ENCODE measurements at regions not wholly inside any gene's neighbourhood (a gene's known extent, or its start where the extent isn't known, plus 50 kb on each side); places are given as distances from the start of the nearest gene placed in this dataset.

DNA sequence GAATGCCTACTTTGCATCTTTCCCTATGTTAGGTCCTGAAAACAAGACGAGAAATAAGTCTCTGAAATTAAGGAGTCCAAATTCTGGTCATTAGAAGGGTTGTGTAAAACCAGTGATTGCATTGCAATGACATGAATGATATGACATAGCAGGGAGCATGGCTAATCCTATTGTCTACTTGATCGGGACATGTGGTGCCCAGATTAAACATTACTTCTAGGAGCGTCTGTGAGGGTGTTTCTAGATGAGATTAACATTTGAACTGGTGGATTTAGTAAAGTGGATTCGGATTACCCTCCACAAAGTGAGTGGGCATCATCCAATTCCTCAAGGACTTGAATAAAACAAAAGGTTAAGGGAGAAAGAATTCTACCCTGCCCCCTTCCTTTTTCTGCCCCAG is 434.9 kb upstream of the KLF6 start:
- TF ChIP-seq, protein P1, sequence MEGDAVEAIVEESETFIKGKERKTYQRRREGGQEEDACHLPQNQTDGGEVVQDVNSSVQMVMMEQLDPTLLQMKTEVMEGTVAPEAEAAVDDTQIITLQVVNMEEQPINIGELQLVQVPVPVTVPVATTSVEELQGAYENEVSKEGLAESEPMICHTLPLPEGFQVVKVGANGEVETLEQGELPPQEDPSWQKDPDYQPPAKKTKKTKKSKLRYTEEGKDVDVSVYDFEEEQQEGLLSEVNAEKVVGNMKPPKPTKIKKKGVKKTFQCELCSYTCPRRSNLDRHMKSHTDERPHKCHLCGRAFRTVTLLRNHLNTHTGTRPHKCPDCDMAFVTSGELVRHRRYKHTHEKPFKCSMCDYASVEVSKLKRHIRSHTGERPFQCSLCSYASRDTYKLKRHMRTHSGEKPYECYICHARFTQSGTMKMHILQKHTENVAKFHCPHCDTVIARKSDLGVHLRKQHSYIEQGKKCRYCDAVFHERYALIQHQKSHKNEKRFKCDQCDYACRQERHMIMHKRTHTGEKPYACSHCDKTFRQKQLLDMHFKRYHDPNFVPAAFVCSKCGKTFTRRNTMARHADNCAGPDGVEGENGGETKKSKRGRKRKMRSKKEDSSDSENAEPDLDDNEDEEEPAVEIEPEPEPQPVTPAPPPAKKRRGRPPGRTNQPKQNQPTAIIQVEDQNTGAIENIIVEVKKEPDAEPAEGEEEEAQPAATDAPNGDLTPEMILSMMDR (conservative IDR thresholded peaks at IDR 0.05; ENCODE audit: low read depth, low read length): no peak
- DNase-seq (ENCODE audit: low read depth): no peak
- H3K4me3 ChIP-seq (ENCODE audit: low read depth, low read length): no peak overlapping the region

DNA sequence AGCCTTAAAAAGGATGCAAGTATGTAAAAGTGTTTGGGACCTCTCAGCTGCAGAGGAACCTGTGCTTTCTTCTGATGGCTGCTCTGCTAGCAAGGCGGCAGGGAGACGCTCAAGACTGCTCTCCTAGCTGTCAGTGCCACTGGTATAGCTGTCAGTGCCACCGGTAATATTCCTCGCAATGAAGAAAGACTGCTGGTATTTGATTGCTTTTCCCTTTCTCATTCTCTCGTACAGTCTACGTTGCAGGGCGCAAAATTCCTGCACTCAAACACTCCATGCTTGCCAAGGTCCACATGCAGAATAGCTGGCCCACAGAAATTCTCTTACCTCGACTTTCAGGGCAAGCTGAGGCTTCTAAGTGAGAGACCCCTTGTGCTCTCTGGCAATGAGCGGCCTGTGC is 432.6 kb upstream of the KLF6 start:
- no peak for DNase-seq (ENCODE audit: low read depth)
- TF ChIP-seq, protein P1 (conservative IDR thresholded peaks at IDR 0.05; ENCODE audit: low read depth, low read length): no peak
- H3K4me3 ChIP-seq (ENCODE audit: low read depth, low read length): no peak overlapping the region

DNA sequence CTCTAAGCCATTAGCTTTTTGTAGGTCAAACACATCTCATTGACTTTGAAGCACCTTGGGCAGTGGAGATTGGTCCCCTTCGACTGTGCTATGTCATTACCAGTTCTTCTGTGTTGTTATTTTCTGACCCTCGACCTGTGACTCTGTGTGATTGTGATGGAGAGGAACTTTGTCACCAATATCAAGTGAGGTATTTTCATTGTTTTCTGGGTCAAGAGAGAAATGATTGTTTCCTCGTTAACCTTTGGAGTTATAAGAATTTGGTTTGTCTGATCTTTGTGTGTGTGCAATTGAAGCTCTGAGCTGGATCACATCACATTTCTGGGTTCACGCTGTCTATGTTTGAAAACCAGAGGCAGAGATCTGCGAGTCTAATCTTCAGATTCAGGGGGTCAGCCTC is 432.2 kb upstream of the KLF6 start:
- no peak overlapping the region for H3K4me3 ChIP-seq (ENCODE audit: low read depth, low read length)
- DNase-seq (ENCODE audit: low read depth): no peak
- TF ChIP-seq, protein P1 (conservative IDR thresholded peaks at IDR 0.05; ENCODE audit: low read depth, low read length): no peak

DNA sequence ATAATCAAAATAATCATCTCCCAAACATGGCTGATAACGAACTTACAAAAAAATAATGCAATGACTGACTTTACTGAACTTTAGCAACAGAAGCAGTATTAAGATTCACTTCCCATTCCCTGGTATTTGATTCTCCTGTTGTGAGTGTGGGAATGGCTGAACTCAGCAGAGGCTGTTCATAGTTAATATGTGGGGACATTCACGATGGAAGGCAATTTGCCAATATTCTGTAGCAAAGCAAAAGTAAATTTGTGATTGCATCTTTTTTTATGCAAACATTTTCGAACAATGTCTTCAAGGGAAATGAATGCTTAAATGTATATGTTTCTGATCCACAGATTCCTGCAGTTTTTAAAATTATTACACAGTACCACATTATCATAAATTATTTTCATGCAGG is 431.7 kb upstream of the KLF6 start:
- TF ChIP-seq, protein P1 (conservative IDR thresholded peaks at IDR 0.05; ENCODE audit: low read depth, low read length): no peak
- no peak overlapping the region for H3K4me3 ChIP-seq (ENCODE audit: low read depth, low read length)
- no peak for DNase-seq (ENCODE audit: low read depth)

DNA sequence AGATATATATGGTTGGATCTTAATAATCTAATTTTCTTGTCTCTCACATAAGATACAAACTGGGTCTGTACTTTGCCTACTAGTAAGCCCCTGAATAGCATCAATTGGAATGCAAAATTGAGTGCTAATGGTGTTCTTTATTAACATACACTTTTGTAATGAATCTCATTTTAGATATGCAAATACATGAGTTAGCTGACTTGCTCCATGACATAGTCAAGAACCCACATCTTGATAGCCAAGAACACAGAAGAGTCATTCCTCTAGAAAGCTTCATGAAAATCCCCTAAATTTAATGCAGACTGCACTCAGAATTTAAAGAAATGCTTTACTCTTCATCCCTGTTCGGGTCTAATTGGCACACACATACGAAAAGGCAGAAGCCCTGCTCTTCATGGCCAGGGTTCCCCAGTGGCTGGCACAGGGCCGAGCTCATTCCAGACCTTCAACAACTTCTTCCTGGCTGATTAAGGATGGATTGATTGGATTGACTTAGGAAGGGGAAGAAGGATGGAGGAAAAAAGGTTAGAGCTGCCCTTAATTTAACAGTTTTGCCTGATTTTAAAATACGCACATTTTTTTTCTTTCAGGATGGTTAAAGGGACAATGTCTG is 431.1 kb upstream of the KLF6 start:
- TF ChIP-seq, protein P1 (conservative IDR thresholded peaks at IDR 0.05; ENCODE audit: low read depth, low read length): no peak
- no peak overlapping the region for H3K4me3 ChIP-seq (ENCODE audit: low read depth, low read length)

DNA sequence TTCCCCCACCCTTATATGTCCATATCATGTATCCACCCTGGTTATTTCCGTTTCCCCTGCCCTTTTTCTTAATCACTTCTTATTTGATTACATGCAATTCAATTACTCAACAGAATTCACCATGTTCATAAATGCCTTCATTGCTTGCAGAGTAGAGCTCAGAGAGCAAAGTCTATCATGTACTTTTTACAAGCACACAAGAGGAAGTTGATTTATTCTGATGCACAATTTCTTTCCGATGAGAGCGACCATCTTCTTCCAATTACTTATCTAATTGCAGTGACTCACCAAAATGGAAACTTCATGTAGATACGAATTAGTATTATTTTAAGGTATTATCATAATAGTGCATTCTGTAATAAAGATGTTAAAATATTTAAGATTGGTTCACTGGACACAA is 430.5 kb upstream of the KLF6 start:
- DNase-seq (ENCODE audit: low read depth): no peak
- no peak overlapping the region for H3K4me3 ChIP-seq (ENCODE audit: low read depth, low read length)
- TF ChIP-seq, protein P1 (conservative IDR thresholded peaks at IDR 0.05; ENCODE audit: low read depth, low read length): no peak

More for the DNA sequence above, 431.1 kb upstream of the KLF6 start:
- no peak for DNase-seq (ENCODE audit: low read depth)

DNA sequence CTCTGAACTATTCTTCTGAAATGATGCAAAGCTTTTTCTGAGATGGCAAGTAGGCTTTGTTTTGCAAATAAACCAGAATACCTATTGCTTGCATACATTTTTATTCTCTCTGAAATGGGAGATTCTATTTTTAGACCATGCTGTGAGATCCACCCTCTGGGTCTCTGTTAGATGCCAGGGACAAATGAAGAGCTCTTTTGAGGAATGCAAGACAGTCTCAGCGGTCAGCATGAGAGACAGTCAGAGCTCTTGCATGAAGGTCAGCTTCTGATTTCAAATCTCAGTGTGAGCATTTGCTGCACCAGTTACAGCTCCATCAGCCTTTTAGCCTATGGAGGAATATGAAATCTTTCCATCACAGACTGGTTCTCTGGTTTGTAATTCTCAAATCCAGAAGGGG is 429.9 kb upstream of the KLF6 start:
- TF ChIP-seq, protein P1 (conservative IDR thresholded peaks at IDR 0.05; ENCODE audit: low read depth, low read length): no peak
- DNase-seq (ENCODE audit: low read depth): no peak
- no peak overlapping the region for H3K4me3 ChIP-seq (ENCODE audit: low read depth, low read length)
